Renal cortex interstitium (tissue), 11 donors: ENCODE measurements at regions not wholly inside any gene's neighbourhood (a gene's known extent, or its start where the extent isn't known, plus 50 kb on each side); places are given as distances from the start of the nearest gene placed in this dataset.

ENCODE experiments used
- DNase-seq, 11 donors: peaks; one replicate each; pipeline ENCODE4 v3.0.0-alpha.2; 2013; ENCODE audit warnings: low read depth in 9 of 11, low spot score in 4 of 11; ENCODE audit errors: extremely low read depth in 1 of 11

DNA sequence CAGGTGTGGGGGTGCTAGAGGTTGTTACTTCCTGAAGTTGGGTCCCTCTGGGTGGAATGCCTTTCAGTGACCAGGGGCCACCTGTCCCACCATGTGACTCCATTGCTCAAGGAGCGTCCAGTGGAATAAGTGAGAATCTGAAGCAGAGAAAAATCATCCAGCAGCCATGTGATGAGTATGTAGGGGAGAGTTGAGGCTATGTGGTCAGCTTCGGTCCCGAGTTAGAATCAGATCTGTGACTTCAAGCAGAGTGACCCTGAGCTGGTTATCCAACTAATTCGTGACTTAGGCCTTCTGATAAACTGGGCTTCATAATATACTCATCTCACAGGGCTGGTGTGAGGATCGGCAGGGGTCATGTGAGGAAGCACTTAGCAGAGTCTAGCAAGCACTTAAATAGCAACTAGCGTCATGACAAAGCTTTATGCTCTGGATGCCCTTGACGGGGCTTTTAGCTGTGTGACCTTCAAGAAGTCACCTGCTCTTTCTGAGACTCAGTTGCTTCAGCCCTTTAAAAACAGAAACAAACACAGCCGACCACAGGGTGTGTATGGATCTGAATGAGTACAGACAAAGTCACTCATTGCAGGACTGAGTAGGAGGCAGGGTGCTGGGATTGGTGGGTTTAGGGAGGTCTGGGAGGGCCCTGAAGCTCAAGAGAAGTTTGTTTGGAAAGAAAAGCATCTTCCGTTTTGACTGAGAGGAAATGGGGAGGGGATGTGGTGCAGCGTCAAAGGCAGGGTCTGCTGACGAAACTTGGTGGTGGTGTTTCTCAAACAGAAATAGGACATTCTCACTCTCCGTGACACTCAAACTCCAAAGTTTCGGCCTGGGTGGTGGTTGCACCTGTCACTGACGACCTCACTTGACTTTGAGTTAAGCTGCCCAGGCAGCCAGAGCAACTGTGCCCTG is 264.0 kb upstream of the CXCR4 start:
- no peak for DNase-seq

DNA sequence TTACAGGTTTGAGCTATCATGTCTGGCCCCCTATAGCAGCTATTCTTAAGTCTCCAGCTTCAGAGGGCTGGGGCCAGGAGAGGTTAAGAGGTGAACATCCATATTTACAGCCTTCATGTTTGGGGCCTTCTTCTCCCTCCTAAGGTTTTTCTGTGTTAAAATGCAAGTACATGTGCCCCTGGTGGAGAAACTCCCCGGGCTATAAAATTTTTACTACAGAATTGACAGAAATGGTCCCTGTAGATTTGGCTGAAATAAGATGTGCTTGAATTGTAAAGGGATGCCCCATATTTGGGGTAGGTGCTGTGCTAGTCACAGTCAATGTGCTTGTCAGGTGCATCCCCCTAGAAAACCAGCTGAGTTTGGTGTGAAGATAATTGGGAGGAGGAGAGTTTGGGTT is 263.3 kb upstream of the CXCR4 start:
- no peak for DNase-seq

DNA sequence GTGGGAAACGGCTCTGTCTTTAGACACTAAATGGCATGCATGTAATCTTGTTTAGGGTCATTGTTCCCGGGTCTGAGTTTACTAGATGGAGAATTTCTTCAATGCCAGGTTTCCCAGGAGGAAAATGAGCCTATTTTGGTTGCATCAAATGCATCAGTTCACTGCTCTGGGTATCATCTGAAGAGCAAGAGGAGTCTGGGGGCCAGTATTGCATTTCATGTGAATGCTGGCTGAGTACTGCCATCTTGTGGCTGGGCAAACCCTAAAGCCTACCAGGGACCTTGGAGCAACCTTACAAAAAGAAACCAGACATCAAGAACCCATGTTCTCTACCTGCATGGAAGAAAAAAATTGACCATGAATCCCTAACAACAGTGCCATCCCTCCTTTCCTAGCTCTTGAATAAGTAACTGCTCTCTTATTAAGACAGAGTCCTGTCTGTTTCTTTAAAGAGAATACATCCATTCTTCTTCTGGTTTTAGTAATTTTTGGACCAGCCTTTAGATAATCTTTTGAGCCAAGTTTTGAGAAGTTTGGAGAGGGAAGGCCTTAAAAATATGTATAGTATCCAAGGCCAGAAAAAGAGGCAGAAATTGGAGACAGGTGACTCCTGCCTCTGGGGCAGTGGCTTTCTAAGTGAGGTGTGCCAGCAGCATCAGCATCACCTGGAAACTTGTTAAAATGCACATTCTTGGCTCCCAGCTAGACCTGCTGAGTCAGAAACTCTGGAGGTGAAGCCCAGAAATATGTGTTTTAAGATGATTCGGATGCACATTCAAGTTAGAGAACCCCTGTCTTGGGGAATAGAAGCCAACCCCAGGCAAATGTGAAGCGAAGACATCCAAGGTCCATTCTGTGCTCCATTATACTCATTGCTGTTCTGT is 261.0 kb upstream of the CXCR4 start:
- peak in 9 of 11 donors; percentile 19 to 46 (median 39) for DNase-seq

DNA sequence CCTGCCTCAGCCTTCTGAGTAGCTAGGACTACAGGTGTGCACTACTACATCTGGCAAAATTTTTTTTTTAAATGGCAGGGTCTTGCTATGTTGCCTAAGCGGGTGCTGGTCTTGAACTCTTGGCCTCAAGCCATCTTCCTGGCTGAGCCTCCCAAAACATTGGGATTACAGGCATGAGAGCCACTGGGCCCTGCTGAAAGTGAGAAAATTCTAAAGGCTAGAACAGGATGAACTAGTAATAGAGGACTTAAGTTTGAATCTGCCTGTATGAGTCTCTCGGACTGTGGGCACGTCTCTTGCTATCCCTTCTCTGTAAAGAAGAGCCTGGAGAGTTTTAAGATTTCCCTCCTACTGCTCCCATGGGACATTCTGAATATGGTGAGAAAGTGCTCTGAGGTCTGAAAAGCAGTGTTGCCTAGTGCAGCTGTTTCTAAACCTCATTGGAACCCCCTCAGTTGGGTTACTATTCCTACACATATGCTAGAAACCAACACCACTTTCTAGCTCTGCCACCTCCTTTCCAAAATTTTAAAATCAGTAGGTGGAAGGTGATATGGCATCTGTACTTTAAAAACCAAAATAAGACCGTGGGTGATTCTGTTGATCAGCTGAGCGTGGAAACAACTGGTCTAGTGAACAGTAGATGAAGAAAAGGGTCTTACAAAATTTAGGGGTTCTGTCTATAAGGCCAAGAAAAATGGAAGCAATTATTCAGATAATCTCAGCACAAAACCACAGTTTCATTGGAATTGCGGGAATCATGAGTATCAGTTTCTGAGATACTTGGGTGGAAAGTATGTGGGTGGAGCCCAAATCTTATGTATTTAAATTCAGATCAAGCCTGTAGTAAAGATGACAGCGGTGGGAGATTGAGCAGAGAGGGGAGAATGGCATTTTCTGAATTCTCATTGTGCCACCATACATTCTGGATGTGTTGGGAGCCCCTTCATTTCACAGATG is 259.8 kb upstream of the CXCR4 start:
- DNase-seq = no peak

DNA sequence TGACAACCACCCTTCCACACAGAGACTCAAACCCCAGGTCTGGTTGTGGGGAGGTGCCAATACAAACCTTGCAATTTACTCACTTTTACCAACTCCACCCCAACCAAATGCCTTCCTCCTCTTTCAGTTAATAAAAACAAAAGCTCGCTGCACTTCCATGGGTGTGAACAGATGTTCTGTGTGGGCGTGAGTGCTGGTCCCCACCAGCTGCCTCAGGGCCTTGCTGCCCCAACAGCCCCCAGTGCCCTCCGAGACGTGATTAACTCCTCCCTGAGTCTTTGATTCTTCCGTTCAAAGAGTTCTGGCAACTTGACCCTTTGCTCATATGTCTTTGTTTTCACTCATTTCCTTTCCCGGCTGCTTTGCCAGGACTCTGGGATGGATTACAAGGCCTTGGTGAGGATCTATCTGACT is 258.9 kb upstream of the CXCR4 start:
- peak in 6 of 11 donors; percentile 14 to 35 (median 31) for DNase-seq

DNA sequence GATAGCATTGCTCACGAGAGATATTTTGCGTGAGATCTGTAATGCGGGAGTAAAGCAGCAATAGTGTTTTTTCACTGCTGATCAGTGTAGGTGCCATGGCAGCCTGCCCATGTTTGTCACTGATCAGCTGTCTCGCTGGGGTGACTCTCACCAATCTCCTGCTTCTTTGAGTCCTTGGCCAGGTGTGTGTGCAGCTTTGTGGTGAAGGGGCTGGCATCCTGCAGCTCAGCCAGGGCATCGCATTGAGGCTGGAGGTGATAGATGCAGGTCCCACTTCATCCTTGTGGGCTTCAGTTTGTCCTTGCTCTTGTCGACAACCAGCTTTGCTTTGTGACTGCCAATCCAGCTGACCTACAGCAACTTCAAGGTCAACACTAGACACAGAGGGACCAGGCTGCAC is 258.3 kb upstream of the CXCR4 start:
- no peak for DNase-seq

DNA sequence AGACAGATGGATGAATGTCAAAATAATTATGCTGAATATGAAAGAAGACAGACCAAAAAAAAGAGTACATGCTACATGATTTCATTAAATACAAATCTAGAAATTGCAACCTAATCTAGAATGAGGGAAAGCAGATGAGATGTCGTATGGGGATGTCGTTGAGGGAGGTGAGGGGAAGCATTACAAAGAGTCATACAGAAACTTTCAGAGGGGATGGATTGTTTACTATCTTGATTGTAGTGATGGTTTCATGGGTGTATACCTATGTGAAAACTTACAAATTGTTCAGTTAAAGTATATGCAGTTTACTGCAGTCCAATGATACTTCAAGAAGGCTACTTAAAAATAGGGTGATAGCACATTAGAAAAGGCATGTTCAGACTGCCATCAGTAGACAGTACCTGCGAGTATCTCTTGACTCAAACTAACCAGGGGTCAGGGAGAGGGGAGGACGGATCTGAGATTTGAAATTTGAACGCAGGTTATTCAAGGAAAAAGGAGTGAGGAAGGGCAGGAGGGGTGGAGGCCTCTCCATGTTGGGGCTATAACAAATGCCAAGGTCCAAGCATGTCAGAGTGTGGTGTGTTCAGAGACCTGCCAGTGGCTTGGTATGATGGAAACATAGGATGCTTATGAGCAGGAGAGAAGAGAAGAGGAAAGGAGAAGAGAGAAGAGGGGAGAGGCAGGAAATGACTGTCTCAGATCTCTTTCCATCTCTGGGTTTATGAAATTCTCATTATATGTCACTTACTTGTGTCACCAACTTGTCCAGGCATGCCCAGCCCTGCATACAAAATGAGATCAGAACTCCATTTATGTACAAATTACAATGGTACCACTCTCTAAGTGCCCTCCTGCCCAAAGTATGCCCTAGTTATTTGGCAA is 257.3 kb upstream of the CXCR4 start:
- DNase-seq = no peak

DNA sequence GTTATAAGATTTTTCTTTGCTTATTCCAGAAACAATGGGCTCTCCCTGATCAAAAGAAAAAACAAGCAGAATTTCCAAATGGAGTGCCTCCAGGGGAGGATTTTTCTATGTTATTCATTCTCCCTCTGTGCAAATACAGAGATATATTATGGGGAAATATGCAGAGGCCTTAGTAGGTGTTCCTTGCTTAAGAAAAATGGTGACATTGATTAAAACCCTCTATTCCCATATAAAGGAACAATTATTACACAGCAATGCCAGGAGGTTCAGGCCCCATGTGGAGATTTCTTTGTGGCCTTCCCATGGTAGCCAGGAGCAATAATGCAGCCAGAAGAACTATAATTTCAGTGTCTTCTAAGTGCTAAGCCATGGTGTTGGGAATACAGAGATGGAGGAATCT is 255.9 kb upstream of the CXCR4 start:
- no peak for DNase-seq

DNA sequence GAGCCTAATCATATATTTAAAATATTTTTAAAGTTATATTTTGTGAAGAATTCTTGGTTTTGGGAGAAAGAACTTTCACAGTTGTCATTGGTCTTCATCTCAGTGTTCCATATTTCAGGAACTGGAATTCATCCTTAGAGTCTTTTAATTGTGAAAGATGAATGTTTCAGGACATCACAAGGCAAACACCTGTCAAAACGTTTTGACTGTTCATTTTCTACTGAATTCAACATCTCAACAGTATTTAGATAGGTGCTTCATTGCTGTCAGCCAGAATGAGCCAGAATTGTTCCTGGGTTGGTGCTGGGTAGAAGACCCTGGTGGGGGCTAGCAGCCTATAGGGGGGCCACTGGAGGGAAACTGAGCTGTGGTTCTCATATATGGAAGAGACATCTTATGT is 255.1 kb upstream of the CXCR4 start:
- DNase-seq = no peak

DNA sequence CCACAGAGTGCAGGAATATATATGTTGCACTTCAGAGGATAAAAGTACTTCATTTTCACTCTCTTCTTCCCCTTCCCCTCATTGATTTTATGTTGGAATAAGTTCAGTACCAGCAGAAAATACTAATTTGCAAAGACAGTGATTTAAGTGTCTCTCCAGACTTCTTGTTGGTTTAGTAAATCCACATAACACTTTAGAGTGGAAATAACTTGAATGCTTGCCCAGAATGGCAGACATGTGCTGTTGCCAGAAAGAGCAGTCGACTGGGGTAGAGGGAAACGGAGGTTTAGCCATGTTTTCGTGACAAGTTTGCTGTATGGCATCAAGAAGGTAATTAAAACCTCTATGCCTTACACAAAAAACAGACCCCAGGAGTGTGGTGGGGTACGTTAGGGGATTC is 246.0 kb upstream of the CXCR4 start:
- DNase-seq = no peak

DNA sequence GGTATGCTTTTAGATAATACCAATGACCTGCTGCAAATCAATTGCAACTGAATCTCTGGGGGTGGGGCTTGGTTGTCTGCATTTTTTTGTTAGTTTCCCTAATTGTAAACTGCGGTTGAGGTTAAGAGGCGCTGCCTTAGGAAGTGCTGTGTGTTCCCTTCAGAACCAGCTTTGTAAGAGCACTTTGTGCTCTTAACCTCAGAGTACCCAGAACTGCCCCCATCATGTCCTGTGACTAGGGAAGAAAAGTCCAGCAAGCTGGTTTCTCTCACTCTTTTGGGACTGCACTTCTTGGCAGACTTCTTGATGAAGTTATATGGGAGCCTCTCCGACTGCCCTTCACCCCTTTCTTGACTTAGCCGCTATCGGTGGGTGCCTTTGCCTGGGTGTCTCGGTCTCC is 245.5 kb upstream of the CXCR4 start:
- no peak for DNase-seq

DNA sequence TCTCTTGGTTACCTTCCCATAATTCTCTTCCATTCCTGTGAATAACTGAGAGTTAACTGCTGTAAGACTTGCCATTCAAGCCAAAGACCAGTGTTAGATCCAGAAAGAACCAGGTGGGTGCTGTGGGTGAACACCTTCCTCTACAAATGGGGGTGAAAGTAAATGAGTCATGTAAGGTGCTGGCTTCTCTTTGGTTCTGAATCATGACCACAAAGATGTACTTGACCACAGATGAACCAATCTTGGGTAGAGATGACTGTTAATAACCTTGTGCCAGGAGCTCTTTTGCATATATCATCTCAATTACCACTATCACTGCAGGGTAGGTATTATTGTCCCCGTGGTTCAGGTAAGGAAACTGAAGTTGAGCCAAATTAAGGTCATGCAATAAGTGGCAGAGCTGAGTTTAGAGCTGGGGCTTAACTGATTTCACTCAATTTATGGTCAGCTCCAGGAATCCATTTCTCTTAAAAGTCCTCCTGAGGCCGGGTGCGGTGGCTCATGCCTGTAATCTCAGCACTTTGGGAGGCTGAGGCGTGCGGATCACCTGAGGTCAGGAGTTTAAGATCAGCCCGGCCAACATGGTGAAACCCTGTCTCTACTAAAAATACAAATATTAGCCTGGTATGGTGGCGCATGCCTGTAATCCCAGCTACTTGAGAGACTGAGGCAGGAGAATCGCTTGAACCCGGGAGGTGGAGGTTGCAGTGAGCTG is 244.9 kb upstream of the CXCR4 start:
- no peak for DNase-seq

DNA sequence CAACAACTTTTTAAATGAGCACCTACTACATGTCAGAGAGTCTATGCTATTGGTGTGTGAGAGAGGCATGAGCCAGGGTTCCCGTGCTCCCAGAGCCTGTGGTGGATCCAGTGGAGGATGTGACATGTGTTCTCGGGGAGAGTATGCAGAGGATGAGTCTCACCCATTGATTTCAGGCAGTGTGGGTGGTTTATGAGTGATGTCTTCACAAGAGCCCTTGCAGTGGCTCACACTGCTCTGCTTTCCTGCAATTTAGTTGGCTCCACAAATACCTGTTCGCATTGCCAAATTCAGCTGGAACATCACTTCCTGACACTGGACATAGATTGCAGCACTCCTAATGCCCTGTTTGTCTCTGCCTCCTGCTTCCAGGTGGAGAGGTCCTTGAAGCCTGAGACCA is 243.6 kb upstream of the CXCR4 start:
- no peak for DNase-seq

DNA sequence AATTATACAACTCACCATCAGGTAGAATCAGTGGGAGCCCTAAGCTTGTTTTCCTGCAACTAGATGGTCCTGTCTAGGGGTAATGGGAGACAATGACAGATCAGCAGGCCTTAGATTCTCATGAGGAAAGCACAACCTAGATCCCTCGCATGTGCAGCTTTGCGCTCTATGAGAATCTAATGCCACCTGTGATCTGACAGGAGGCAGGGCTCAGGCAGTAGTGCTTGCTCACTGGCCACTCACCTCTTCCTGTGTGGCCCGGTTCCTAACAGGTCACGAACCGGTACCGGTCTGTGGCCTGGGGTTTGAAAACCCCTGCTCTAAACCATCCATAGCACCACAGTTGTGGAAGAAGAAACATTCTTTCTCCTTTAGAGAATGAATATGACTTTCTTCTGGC is 242.8 kb upstream of the CXCR4 start:
- DNase-seq = no peak

DNA sequence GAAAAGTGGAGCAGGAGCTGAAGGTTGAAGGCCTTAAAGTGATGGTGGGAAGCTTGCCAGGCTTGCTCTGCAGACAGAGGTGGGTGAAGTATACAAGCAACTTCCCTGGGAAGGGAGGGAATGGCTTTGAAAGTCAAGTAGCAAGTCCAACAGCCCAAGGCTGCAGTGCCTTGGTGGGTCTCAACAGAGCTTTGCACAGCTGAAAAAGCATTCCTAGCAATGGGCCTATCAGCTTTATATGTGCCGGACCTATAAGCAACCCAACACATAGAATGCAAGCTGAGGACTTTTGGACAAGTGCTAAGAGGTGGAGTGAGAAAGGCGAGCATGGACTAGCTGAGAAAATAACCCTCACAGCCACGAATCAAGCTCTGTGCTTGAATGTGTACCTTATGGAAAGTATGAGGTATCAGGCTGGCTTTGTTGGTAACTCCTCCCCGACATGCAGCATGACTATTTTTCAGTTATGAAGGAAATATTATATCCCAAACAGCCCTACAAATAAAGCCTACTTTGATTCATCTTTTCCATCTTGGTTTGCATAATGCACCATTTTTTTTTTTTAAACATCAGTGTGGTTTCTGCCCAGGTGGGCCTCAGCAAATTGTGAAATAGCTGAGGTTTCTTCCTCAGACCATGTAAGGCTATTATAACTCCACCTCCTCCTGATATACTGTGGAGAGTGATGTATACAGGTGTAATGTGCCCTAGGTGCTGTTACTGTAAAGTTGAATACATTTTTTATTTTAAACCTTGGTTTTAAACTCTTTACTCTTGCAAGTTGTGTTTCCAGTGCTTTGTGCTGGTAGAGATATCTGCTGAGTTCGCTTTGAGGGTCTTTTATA is 241.4 kb upstream of the CXCR4 start:
- no peak for DNase-seq

DNA sequence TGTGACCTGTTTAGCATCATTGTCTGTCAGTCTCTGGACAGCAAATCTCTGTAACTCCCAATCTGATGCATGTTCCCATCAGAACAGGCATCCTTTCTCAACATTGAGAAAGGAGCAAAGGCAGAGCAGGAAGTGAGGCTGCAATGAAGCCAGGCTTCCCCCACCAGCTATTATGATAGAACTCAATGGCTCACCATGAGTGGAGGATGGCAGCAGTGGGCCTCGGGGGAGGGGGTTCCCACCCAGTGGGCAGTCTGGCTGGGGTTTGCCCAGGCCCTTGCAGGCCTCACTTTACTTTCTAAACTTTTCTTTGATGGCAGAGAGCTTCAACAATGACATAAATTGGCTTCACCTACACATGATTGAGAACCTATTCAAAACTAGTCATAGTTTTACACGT is 240.6 kb upstream of the CXCR4 start:
- DNase-seq = no peak

DNA sequence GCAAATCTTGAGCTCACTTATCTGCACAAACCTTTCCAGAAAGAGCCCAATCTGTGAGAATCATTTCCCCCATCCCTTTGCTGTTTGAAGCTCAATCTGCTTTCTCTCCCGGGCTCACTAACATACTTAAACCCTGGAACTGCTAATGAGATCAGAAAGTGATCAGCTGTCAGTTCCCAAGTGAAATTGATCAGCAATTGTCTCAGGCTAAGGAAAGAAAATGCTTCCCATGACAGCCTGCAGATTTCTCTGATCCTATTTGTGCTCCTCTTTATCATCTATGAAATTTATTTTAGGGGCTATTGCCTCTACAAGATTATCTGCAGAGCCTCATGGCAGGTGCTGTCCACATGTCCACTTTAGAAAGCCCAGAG is 239.0 kb upstream of the CXCR4 start:
- DNase-seq = no peak
